ENCODE measurements at regions not wholly inside any gene's neighbourhood (a gene's known extent, or its start where the extent isn't known, plus 50 kb on each side); places are given as distances from the start of the nearest gene placed in this dataset.

DNA sequence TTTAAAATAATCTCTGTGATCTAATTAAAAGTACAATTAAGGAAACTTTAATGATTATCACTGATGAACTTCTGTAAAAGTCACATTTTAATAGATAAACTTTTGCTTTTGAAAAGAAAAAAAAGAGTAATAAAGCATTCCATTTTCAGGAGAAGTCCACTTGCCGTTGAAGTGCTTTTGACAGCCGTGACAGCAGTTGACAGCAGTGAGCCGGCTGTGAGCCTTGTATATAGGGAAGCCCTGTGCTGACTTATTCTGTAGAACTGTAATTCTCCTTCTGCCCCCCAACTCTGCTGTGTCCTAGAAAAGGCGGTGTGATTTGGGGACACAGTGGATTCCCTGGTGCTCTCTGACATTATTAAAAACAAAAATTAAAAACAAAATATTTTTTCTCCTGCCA is 78.0 kb downstream of the POM121L12 start:
- TF ChIP-seq, protein P1, sequence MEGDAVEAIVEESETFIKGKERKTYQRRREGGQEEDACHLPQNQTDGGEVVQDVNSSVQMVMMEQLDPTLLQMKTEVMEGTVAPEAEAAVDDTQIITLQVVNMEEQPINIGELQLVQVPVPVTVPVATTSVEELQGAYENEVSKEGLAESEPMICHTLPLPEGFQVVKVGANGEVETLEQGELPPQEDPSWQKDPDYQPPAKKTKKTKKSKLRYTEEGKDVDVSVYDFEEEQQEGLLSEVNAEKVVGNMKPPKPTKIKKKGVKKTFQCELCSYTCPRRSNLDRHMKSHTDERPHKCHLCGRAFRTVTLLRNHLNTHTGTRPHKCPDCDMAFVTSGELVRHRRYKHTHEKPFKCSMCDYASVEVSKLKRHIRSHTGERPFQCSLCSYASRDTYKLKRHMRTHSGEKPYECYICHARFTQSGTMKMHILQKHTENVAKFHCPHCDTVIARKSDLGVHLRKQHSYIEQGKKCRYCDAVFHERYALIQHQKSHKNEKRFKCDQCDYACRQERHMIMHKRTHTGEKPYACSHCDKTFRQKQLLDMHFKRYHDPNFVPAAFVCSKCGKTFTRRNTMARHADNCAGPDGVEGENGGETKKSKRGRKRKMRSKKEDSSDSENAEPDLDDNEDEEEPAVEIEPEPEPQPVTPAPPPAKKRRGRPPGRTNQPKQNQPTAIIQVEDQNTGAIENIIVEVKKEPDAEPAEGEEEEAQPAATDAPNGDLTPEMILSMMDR (IDR thresholded peaks at IDR 0.05): no peak
- no peak for TF ChIP-seq POLR2AphosphoS5 (IDR thresholded peaks at IDR 0.05)

Data from breast epithelium (tissue), 3 donors.